Parathyroid adenoma (tissue), 2 donors: ENCODE measurements at regions not wholly inside any gene's neighbourhood (a gene's known extent, or its start where the extent isn't known, plus 50 kb on each side); places are given as distances from the start of the nearest gene placed in this dataset.

ENCODE experiments used
- H2AFZ ChIP-seq: fragments of 300-600 bp; sonication (generic); one replicate; pipeline ENCODE4 v1.7.0; 2017; ENCODE audit warnings: antibody characterized with exemption, mild to moderate bottlenecking
- H3K27ac ChIP-seq: fragments of 300-600 bp; sonication (generic); one replicate; pipeline ENCODE4 v1.7.0; 2017
- H3K27me3 ChIP-seq: fragments of 300-600 bp; sonication (generic); one replicate; pipeline ENCODE4 v1.7.0; 2017; ENCODE audit warnings: low read length; ENCODE audit not compliant: control insufficient read depth, insufficient read depth
- H3K36me3 ChIP-seq: fragments of 300-600 bp; sonication (generic); one replicate; pipeline ENCODE4 v1.7.0; 2017; ENCODE audit warnings: low read length; ENCODE audit not compliant: control insufficient read depth, insufficient read depth
- H3K4me1 ChIP-seq: fragments of 300-600 bp; sonication (generic); one replicate; pipeline ENCODE4 v1.7.0; 2017; ENCODE audit warnings: control low read depth
- H3K4me2 ChIP-seq: fragments of 300-600 bp; sonication (generic); one replicate; pipeline ENCODE4 v1.7.0; 2017; ENCODE audit warnings: low read length
- H3K4me3 ChIP-seq: fragments of 300-600 bp; sonication (generic); one replicate; pipeline ENCODE4 v1.7.0; 2017; ENCODE audit warnings: low read depth, low read length
- H3K79me2 ChIP-seq: fragments of 300-600 bp; sonication (generic); one replicate; pipeline ENCODE4 v1.7.0; 2017; ENCODE audit warnings: control low read depth
- H3K9ac ChIP-seq: fragments of 300-600 bp; sonication (generic); one replicate; pipeline ENCODE4 v1.7.0; 2017; ENCODE audit warnings: mild to moderate bottlenecking
- H3K9me3 ChIP-seq: fragments of 300-600 bp; sonication (generic); one replicate; pipeline ENCODE4 v1.7.0; 2017; ENCODE audit warnings: low read length; ENCODE audit not compliant: control insufficient read depth
- TF ChIP-seq, protein P1 (sequence below): fragments of 300-600 bp; sonication (generic); IDR thresholded peaks from one replicate; pipeline ENCODE4 v1.7.0; 2017; ENCODE audit warnings: antibody characterized with exemption, mild to moderate bottlenecking
- donor health status: primary hyperparathyroidism.

GRCh38 chr1:21350202-21350885 lies 60.1 kb upstream of the ECE1 start:
- H2AFZ ChIP-seq: no peak overlapping the region

DNA sequence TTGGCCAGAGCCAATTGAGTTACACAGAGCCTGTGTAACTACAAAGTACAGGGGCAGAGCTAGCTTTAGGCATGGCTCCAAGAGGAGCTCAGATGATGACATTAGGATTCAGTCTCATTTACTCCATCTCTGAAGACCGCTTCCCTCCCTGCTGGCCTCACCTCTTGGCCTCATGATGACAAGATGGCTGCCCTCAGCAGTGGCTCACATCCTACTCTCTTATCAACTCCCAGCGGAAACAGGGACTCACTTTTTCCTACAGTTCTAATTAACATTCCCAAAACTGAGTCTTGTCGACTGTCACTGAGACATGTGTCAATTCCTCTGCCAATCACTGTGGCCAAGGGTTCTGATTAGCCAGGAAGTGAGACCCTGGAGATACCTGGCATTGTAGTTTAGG lies 59.4 kb upstream of the ECE1 start:
- no peak overlapping the region for H2AFZ ChIP-seq
- H3K9me3 ChIP-seq: no peaks in the 10 kb centered on the region
- H3K27me3 ChIP-seq: no peaks in the 10 kb centered on the region
- TF ChIP-seq, protein P1, sequence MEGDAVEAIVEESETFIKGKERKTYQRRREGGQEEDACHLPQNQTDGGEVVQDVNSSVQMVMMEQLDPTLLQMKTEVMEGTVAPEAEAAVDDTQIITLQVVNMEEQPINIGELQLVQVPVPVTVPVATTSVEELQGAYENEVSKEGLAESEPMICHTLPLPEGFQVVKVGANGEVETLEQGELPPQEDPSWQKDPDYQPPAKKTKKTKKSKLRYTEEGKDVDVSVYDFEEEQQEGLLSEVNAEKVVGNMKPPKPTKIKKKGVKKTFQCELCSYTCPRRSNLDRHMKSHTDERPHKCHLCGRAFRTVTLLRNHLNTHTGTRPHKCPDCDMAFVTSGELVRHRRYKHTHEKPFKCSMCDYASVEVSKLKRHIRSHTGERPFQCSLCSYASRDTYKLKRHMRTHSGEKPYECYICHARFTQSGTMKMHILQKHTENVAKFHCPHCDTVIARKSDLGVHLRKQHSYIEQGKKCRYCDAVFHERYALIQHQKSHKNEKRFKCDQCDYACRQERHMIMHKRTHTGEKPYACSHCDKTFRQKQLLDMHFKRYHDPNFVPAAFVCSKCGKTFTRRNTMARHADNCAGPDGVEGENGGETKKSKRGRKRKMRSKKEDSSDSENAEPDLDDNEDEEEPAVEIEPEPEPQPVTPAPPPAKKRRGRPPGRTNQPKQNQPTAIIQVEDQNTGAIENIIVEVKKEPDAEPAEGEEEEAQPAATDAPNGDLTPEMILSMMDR: no peak
- H3K36me3 ChIP-seq: no peaks in the 10 kb centered on the region
- no peak overlapping the region for H3K4me3 ChIP-seq
- H3K4me1 ChIP-seq: no peaks in the 10 kb centered on the region
- no peak overlapping the region for H3K27ac ChIP-seq
- H3K79me2 ChIP-seq: peaks cover under 1% of the 10 kb centered on the region
- H3K4me2 ChIP-seq: no peak overlapping the region
- H3K9ac ChIP-seq: no peak overlapping the region

More at GRCh38 chr1:21350202-21350885, 60.1 kb upstream of the ECE1 start:
- no peaks in the 10 kb centered on the region for H3K9me3 ChIP-seq
- no peak overlapping the region for H3K4me2 ChIP-seq
- H3K27ac ChIP-seq: no peak overlapping the region
- no peak overlapping the region for H3K4me3 ChIP-seq
- H3K27me3 ChIP-seq: no peaks in the 10 kb centered on the region
- H3K79me2 ChIP-seq: no peaks in the 10 kb centered on the region
- TF ChIP-seq, protein P1: no peak
- H3K36me3 ChIP-seq: no peaks in the 10 kb centered on the region
- no peaks in the 10 kb centered on the region for H3K4me1 ChIP-seq
- no peak overlapping the region for H3K9ac ChIP-seq

DNA sequence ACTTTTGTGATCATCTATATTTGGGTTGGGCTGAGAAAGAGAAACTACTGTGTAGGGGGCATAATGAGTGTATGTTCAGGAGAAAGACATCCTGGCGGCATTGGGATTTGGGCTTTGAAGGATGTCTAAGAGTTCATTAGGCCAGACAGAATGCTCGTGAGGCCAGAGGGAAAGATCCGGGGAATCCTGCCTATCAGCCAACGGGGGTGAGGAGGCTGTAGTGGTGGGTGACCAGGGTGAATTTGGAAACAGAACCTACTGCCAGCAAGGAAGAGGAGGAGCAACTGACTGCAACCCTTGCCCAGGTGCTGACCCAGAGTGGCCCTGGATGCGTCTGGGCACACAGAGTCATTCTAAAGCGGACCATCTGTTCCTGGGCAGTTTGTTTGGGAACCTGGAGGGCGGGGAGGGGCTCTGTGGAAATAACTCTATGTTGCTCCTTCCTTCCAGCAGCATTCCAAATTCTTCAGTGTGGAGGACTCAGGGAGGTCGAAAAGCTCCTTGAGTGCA lies 56.9 kb upstream of the ECE1 start:
- Histone ChIP-seq H3K27me3 (no peaks in the 10 kb centered on the region), H2AFZ (no peak overlapping the region), H3K4me2 (no peak overlapping the region), H3K4me3 (no peak overlapping the region), H3K79me2 (peaks cover 9% of the 10 kb centered on the region), H3K27ac (no peak overlapping the region), H3K36me3 (no peaks in the 10 kb centered on the region), H3K9me3 (no peaks in the 10 kb centered on the region), H3K9ac (no peak overlapping the region), H3K4me1 (peaks cover 6% of the 10 kb centered on the region)
- TF ChIP-seq, protein P1: no peak

DNA sequence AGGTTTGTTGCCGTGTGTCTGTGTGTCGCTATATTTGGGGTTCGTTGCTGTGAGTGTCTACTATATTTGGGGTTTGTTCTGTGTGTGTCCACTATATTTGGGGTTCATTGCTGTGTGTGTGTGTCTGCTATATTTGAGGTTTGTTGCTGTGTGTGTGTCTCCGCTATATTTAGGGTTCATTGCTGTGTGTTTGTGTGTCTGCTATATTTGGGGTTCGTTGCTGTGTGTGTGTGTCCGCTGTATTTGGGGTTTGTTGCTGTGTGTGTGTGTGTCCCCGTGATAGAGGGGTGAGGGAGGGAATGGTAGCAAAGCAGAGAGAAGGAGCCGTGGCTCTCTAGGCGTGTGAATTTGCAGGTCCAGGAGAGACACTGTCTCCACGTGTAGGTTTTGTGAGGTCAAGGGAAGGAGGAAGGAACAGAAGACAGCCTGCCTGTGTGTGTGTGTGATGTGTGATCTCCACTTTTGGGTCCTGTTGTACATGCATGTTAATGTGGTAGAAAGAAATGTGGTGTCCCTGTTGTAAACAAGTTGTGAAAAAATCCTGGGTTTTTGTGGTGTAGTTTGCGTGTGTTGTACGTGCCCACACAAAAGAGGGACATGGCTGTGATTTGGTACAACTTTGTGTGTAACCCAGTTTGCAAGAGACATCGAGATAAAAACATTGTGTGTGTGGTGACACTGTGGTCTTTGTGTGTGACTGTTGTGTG lies 56.3 kb upstream of the ECE1 start:
- Histone ChIP-seq H3K79me2 (peaks cover 14% of the 10 kb centered on the region), H3K9me3 (no peaks in the 10 kb centered on the region), H3K27ac (no peak overlapping the region), H3K27me3 (no peaks in the 10 kb centered on the region), H3K4me2 (peak overlapping the region; percentile 71), H3K9ac (no peak overlapping the region), H2AFZ (no peak overlapping the region), H3K4me1 (peaks cover 6% of the 10 kb centered on the region), H3K4me3 (peak overlapping the region; percentile 63), H3K36me3 (no peaks in the 10 kb centered on the region)
- TF ChIP-seq, protein P1: no peak
